Type B pancreatic cell (in vitro differentiated cells): ENCODE measurements at regions not wholly inside any gene's neighbourhood (a gene's known extent, or its start where the extent isn't known, plus 50 kb on each side); places are given as distances from the start of the nearest gene placed in this dataset.

ENCODE experiments used
- DNase-seq: peaks from one replicate; pipeline ENCODE4 v3.0.0; 2021; ENCODE audit warnings: mixed read lengths; ENCODE audit not compliant: unreplicated experiment; ENCODE audit errors: extremely low spot score
- H3K27ac Mint-ChIP-seq: 2 replicates; pipeline ENCODE4 v1.8.0; 2021; ENCODE audit warnings: mild to moderate bottlenecking, mixed read lengths
- H3K27me3 Mint-ChIP-seq: 2 replicates; pipeline ENCODE4 v1.8.0; 2021; ENCODE audit warnings: mixed read lengths
- H3K36me3 Mint-ChIP-seq: 2 replicates; pipeline ENCODE4 v1.8.0; 2021; ENCODE audit warnings: mixed read lengths
- H3K4me1 Mint-ChIP-seq: one replicate; pipeline ENCODE4 v1.8.0; 2021; ENCODE audit warnings: mixed read lengths; ENCODE audit not compliant: unreplicated experiment
- H3K4me3 Mint-ChIP-seq: 2 replicates; pipeline ENCODE4 v1.8.0; 2021; ENCODE audit warnings: mild to moderate bottlenecking, mixed read lengths
- H3K9me3 Mint-ChIP-seq: 2 replicates; pipeline ENCODE4 v1.8.0; 2021; ENCODE audit warnings: mixed read lengths
- TF ChIP-seq, protein P1 (sequence below): fragments of 200-600 bp; sonication (generic); conservative IDR thresholded peaks from 2 replicates; pipeline ENCODE4 v1.5.0; 2021; ENCODE audit warnings: antibody characterized with exemption, mild to moderate bottlenecking

DNA sequence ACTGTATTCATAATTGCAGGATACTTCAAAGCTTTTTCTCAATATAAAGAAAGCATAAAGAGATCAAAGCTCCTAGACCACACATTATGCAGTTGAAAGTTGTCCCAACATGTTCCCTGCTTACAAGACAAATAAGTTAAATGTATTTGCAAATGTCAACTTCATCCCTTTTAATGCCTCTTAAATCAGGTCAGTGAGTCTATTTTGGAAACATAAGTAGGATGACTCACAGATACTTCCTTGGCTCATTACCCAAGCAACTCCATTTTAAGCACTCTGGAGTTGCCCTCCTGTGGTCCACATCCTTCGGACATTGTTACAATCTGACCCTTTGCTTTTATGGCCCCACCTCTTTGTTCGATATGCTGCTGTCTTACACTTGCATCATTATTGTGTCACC is 162.0 kb downstream of the FAXC start:
- no peaks in the 10 kb centered on the region for H3K4me1 Mint-ChIP-seq
- H3K27ac Mint-ChIP-seq, result no peak overlapping the region
- H3K9me3 Mint-ChIP-seq, result no peaks in the 10 kb centered on the region
- TF ChIP-seq, protein P1, sequence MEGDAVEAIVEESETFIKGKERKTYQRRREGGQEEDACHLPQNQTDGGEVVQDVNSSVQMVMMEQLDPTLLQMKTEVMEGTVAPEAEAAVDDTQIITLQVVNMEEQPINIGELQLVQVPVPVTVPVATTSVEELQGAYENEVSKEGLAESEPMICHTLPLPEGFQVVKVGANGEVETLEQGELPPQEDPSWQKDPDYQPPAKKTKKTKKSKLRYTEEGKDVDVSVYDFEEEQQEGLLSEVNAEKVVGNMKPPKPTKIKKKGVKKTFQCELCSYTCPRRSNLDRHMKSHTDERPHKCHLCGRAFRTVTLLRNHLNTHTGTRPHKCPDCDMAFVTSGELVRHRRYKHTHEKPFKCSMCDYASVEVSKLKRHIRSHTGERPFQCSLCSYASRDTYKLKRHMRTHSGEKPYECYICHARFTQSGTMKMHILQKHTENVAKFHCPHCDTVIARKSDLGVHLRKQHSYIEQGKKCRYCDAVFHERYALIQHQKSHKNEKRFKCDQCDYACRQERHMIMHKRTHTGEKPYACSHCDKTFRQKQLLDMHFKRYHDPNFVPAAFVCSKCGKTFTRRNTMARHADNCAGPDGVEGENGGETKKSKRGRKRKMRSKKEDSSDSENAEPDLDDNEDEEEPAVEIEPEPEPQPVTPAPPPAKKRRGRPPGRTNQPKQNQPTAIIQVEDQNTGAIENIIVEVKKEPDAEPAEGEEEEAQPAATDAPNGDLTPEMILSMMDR, result no peak
- H3K27me3 Mint-ChIP-seq, result no peaks in the 10 kb centered on the region
- no peaks in the 10 kb centered on the region for H3K36me3 Mint-ChIP-seq
- no peak for DNase-seq
- H3K4me3 Mint-ChIP-seq, result no peak overlapping the region

DNA sequence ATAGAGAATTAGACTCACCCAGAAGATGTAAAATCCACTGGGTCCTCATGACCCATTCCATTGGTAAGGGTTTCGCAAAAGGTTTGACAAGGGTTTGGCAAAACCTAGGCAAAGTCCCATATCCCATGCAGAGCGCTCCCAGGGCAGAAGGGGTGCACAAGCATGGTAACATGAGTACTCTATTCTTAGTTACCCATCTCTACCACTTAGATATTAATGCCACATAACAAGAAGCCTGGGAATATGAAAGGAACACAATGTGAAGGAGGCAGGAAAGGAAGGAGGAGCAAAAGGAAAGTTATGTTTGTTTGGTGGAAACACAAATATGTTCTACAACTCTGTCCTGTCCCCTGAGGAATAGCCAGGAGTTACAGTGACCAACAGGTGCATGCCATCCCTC is 163.1 kb downstream of the FAXC start:
- no peaks in the 10 kb centered on the region for H3K27me3 Mint-ChIP-seq
- H3K4me3 Mint-ChIP-seq, result no peak overlapping the region
- H3K9me3 Mint-ChIP-seq, result peaks cover 1% of the 10 kb centered on the region
- H3K27ac Mint-ChIP-seq, result no peak overlapping the region
- no peak for DNase-seq
- no peaks in the 10 kb centered on the region for H3K36me3 Mint-ChIP-seq
- TF ChIP-seq, protein P1, result no peak
- no peaks in the 10 kb centered on the region for H3K4me1 Mint-ChIP-seq

- no peaks in the 10 kb centered on the region for H3K36me3 Mint-ChIP-seq
- TF ChIP-seq, protein P1, result no peak
These were observed 163.9 kb downstream of the FAXC start for GRCh38 chr6:99185525-99185924.

DNA sequence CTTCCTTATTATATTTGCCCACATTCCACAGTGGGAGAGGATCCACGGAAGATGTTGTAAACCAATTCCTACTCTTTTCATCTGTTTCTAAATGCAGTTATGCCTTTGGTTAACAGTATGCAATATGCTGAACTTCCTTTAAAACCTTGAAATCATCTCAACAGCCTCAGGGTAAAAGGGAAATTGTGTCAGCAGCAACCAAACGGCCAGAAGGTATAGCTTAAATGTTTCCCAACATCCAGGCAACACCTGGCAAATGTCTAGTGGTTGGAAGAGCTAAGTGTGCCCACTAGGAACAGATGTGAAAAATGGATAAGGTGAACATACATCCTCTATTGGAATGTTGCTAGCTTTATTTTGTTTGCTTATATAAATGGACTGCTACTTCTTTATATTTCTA is 164.8 kb downstream of the FAXC start:
- TF ChIP-seq, protein P1, result no peak
- H3K27me3 Mint-ChIP-seq, result no peaks in the 10 kb centered on the region
- H3K36me3 Mint-ChIP-seq, result no peaks in the 10 kb centered on the region
- no peaks in the 10 kb centered on the region for H3K4me1 Mint-ChIP-seq
- no peak overlapping the region for H3K4me3 Mint-ChIP-seq
- DNase-seq, result no peak
- H3K27ac Mint-ChIP-seq, result no peak overlapping the region
- H3K9me3 Mint-ChIP-seq, result peaks cover 4% of the 10 kb centered on the region

More at GRCh38 chr6:99185525-99185924, 163.9 kb downstream of the FAXC start:
- peaks cover 4% of the 10 kb centered on the region for H3K9me3 Mint-ChIP-seq
- H3K27me3 Mint-ChIP-seq, result no peaks in the 10 kb centered on the region
- no peak overlapping the region for H3K27ac Mint-ChIP-seq
- no peak for DNase-seq
- H3K4me1 Mint-ChIP-seq, result no peaks in the 10 kb centered on the region
- no peak overlapping the region for H3K4me3 Mint-ChIP-seq

DNA sequence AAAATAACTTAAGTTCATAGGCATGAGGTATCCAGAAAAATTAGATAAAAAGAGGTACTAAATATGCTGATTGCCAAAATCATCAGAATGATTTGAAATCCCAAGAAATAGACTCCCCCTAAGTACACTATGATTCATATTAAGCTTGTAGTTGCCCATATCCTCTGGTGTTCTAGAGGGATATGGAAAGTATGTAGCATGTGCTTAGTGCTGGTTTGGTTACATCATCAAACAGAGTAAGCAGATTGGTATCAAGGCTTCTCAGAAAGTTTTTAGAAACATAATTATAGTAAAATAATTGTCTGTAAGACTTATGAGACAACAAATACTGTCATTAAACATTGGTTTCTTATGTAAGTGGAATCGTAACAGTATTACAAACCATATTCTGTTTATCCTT is 166.4 kb downstream of the FAXC start:
- H3K27ac Mint-ChIP-seq, result no peak overlapping the region
- H3K9me3 Mint-ChIP-seq, result peaks cover 4% of the 10 kb centered on the region
- DNase-seq, result no peak
- H3K4me3 Mint-ChIP-seq, result no peak overlapping the region
- H3K27me3 Mint-ChIP-seq, result no peaks in the 10 kb centered on the region
- H3K36me3 Mint-ChIP-seq, result no peaks in the 10 kb centered on the region
- TF ChIP-seq, protein P1, result no peak
- no peaks in the 10 kb centered on the region for H3K4me1 Mint-ChIP-seq

DNA sequence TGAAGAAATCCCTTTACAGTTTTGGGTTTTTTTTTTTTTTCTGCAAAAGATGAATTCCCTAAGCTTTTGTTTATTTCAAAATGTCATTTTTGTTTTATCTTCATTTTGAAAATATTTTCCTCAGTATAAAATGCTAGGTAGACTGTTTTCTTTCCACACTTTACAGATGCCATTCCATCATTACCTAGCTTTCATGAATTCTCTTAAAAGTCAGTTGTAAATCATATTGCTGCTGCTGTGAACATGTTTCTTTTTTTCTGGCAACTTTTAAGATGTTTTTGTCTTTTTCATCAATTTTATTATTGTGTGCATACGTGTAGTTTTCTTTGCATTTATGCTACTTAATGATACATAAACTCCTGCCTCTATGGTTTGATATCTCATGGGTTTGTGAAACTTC is 168.3 kb downstream of the FAXC start:
- H3K27ac Mint-ChIP-seq, result no peak overlapping the region
- TF ChIP-seq, protein P1, result no peak
- H3K36me3 Mint-ChIP-seq, result no peaks in the 10 kb centered on the region
- H3K4me3 Mint-ChIP-seq, result no peak overlapping the region
- H3K4me1 Mint-ChIP-seq, result no peaks in the 10 kb centered on the region
- H3K9me3 Mint-ChIP-seq, result peaks cover 4% of the 10 kb centered on the region
- H3K27me3 Mint-ChIP-seq, result no peaks in the 10 kb centered on the region
- no peak for DNase-seq
